NCI-H345 treated with DMSO at 0.1 percent for 48 hours (cell line): ENCODE measurements at regions not wholly inside any gene's neighbourhood (a gene's known extent, or its start where the extent isn't known, plus 50 kb on each side); places are given as distances from the start of the nearest gene placed in this dataset.

Experiments used
- DNase-seq: peaks from one replicate; lab custom pipeline; 2025; ENCODE audit not compliant: unreplicated experiment; lab: John Stamatoyannopoulos, UW

DNA sequence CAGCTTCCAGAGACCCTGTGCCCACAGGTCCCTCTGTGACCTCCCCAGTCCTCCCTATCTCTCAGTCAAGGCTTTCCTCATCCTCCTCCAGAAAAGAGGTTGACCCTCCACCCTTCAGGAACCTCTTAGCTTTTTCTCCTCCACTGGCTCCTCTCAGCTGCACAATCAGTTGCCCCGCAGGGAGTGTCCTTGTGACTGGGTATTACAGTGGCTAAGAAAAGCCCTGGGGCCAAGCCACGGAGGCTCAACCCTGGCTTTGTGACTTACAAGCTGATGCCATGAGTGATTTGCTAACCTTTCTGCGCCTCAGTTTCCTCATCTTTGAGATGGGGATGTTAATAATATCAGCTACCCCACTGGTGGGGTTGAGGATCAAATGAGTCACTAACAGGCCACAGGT lies 66.4 kb upstream of the ZMIZ1 start:
- no peak for DNase-seq

DNA sequence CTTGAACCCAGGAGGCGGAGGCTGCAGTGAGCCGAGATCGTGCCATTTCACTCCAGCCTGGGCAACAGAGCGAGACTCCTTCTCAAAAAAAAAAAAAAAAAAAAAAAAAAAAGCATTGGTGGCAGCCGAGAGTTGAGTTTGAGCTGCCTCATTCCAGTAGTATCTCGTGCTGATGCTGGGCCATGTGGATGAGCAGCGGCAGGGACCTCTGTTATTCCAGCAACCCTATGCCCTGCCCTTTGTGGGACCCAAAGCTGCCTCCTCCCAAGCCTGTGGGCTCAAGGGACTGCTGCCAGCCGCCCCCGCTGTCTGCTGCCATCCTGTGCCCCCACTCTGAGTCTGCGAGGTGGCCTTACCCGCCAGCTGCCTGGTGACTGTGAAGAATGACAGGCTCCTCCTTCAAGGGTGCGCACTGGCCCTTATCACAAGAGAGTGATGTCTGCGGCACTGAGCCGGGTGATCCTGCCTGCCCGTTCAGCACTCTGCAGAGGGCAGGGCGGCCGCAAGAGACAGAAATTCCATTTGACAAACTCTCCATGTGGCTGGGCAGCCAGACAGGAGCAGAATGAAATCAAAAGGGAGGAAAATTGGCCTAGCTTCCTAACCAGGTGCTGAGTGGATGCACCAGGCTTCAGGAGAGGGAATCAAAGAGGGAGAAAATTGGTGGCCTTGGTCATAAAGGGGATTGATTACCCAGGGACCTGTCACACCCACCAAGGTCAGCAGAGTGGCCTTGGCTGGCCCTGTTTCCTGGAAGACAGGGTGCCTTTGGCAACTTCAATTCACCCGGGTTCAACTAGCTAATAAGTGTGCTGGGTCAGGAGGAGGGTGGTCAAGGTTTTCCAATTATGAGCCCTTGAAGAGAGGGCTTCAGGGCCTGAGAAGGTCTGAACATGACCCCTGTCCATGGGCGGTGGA lies 65.3 kb upstream of the ZMIZ1 start:
- no peak for DNase-seq

DNA sequence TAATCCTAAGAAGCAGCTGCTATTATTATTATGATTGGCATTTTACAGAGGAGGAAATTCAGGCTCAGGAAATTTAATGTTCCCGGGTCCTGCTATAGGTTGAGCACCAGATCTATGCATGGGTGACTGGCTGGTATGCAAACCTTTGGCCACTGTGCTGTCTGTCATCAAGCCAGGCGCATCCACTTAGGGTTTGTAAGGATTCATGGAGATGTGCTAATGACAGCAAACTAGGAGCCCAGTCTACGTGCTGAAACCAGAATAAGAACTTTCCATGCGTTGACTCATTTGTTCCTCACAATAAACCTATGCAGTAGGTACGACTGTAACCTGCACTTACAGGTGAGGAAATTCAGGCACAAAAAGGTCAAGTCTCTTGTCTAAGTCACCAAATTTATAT lies 64.5 kb upstream of the ZMIZ1 start:
- no peak for DNase-seq

DNA sequence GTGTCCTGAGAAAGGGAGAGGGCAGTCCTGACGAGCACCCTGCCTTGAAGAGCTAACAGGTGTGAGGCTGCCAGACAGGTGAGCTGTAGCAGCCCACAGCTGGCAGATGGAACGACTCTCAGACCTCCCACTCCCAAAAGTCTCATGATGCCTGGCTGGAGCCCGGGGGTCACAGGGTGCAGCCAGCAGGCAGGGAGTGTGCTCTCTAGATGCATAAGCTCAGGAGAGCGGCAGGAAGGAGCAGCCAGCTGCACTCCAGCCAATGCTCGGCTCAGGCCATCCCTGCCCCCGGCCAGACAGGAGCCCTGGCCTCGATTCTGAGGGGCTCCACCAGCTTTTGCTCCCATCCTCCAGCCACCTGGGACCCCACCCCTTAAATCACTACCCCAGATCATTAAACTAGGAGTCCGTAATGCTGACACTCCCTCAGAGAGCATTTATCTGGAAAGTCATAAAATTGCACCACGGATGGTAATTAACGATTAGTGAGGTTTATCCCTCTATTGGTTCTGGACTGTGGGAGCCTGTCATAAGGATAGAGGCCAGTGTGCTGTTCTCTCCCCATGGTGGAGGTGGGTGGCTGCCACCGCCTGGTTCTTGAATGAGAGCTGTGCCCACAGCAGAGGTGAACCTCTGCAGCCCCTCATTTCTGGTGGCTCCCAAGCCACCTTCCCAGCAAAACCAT lies 63.5 kb upstream of the ZMIZ1 start:
- no peak for DNase-seq

DNA sequence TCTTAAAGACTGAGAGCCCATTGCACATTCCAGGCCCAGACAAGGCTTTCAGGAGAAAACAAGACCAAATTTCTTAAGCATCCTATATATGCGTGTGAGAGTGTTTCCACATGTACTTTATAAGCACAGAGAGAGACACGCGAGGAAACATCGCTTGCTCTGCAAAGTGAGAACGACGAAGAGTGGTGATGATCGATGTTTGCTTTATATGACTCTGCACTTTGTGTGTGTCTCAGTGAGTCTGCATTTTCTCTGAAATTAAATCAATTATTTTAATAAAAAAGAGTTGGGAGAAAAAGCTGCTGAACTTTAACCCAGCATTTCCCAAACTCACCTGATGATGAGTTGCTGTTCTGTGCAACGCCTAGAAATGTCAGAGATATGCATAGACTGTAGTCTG lies 61.7 kb upstream of the ZMIZ1 start:
- DNase-seq = no peak

DNA sequence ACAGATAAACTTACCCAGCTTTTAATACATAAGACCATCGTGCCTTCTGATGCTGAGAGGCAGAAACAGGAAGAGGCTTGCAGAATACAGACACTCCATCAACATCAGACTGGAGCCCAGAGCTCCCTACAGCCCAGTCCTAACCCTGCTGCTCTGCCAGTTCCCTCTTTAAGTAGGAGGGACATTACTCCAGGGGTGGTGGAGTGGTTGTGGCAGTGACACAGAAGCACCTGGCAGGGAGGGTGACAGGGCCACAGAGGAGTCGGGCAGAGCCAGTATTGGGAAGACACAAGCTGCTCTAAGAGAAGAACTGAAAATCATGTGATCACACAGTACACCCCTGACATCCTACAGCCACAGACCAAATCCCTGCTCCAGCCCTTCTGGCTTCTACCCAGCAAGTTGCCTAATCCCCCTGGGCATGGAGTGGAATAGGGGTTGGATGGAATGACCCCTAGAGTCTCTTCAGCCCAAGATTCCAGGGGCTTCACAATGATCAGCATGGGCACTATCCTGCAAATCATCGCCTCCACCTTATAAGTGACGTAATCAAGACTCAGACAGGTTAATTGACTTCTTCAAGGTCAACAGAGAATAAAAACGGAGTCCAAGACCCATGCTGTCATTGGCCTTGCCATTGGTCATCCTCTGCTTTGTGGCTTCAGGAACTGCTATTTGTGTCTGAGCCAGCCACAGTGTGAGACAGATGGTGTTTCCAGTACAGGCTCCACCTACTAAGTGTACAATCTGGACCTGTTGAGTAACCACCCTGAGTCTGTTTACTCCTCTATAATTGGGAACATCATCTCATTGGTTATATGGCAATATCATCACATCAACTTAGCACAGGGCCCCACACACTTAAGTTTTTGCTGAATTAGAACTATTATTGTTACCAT lies 61.1 kb upstream of the ZMIZ1 start:
- no peak for DNase-seq

DNA sequence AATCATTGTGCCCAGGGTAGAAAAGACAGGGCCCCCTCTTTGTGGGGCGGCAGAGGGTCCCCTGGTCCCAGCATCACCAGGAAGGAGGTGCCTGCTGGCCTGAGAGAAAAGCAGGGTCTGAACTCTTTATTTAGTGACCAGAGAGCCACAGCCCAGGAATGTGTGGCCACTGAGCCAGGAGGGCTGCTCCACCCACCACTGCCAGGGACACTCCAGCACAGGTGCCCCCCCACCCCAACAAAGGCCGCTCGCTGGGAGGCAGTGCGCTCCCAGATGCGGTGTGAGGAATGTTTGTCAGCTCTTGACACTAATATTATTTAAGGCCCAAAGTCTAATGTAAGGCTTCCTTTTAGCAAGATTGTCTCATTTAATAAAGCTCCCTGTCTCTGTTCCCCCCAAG lies 59.6 kb upstream of the ZMIZ1 start:
- no peak for DNase-seq

DNA sequence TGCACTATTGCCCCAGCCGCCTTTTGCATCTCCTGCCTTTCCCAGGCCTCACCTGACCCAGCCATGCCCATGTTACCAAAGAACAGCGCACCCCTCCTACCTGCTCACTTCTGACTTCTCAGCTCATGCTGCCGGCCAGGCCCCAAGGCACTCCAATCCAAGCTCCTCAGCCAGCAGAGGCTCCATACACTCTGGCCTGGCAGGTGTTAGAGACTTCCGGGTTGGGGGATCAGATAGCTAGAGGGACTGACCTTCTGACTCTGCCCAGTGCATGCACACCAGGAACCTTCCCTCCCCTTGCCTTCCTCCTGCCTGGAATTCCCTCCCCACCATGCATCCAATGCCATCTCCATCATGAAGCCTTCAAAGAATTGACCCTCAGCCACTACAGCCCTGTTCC lies 56.2 kb upstream of the ZMIZ1 start:
- DNase-seq = no peak

DNA sequence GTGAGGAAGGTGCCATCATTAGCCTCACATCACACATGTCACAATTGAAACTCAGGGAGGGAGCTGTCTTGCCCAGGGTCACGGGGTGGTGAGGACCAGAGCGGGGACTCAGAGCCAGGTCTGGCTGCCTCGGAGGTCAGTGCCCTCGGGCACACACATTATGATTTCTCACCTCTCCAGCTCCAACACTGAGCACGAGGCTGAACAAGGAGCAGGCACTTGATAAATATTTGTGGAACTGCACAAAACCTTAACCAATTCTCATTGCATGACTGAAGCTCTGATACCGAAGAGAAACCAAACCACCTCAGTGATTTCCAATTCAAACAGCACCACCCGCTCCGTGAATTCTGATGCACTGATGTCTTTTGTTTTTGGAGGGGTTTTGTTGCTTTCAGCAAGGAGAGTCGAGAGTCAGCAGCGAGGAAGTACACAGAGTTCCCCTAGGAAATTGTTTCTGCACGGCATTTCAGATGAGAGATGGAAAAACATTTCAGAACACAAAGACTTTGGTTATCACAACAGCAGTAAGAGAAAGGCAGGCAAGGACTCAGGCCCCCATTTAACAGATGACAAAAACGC lies 55.3 kb upstream of the ZMIZ1 start:
- no peak for DNase-seq

DNA sequence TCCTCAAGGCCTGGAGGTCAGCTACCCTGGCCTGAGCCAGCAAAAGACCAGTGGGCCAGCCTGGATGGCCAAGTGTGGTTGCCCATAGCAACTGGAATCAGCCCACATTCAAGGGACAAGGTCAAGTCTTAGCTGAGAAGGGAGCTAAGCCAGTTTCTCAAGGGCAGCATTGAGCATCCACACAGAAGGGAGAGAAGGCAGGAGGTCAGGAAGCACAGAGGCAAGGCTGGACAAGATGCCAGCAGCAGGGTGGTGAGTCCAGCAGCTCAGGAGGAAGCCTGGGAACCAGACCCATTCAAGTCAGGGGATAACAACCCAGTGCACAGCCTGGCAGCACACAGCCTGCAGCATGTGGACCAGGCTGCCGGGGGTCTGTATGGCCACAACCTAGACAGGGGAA lies 54.0 kb upstream of the ZMIZ1 start:
- no peak for DNase-seq

DNA sequence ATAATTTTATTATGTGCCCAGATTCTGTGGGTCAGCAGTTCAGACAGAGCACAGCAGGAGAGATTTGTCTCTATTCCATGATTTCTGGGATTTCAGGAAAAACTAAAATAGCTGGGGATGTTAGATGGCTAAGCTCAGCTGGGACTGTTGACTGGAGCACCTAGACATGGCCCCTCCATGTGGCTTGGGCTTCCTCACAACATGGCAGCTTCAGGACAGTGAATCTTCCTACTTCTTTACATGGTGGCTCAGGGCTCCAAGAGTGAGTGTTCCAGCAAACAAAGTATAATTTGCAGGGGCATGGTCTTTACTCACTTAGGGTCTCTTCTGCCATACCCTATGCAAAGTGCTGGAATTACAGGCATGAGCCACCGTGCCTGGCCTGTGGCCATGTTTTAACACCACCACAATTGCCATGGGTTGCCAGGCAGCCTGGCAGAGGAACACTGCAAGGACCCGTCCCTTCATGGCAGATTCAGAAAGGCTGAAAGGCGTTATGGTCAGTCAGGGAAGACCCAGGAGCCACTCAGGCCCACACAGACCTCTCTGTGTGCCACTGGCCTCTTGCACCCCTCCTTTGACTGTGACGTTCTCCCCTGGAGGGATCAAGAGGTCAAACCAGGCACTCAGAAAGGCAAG lies 50.8 kb upstream of the ZMIZ1 start:
- DNase-seq = no peak

DNA sequence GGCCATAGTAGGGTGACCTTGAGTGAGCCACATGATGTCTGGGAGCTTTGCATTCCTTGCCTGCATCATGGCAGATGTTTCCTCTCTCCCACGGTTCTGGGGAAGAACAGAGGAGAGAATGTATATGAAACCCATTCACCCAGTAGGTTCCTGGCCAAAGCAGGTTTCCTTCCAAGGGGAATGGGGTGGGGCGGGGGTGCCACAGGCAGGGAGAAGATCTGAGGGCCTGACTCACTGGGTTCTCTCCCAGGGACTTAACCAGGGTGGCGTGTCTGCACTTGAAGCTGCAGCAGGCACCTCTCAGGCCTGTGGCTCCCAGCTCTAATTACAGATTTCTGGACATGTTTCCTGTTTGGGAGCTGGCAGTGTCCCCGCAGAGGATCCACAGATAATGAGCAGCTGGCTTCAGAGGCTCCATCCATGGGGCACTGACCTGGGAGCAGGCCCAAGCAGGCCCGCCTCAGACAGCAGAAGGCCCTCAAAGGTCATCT lies 50.2 kb upstream of the ZMIZ1 start:
- no peak for DNase-seq
